Right cardiac atrium (tissue), 5 donors: ENCODE measurements at regions not wholly inside any gene's neighbourhood (a gene's known extent, or its start where the extent isn't known, plus 50 kb on each side); places are given as distances from the start of the nearest gene placed in this dataset.
A peak's percentile ranks its signal among the peaks of the same experiment; 100 is the strongest.

Experiments used
- ATAC-seq, 2 donors: fragments of 200-7000 bp; cut with Tn5 transposase; one replicate each; pipeline versions ENCODE4 v1.8.0 to v1.9.1; 2020; ENCODE audit warnings: moderate library complexity in 2 of 2, mild to moderate bottlenecking in 1 of 2
- DNase-seq, 3 donors: peaks; one replicate each; pipeline ENCODE4 v3.0.0-alpha.2; 2020
- H3K27ac ChIP-seq: one replicate; pipeline ENCODE4 v1.5.1; 2013; ENCODE audit warnings: mild to moderate bottlenecking, low read length, control low read depth, moderate library complexity
- H3K27me3 ChIP-seq: one replicate; pipeline ENCODE4 v1.6.1; 2013; ENCODE audit not compliant: control insufficient read depth, insufficient read depth
- H3K4me1 ChIP-seq: one replicate; pipeline ENCODE4 v1.6.1; 2013; ENCODE audit warnings: low read length; ENCODE audit not compliant: control insufficient read depth, insufficient read depth
- H3K4me3 ChIP-seq: one replicate; pipeline ENCODE4 v1.5.1; 2013; ENCODE audit warnings: low read length, control low read depth
- H3K9me3 ChIP-seq: one replicate; pipeline ENCODE4 v1.6.1; 2013; ENCODE audit warnings: low read length; ENCODE audit not compliant: control insufficient read depth
- WGBS: extraction: QIAGEN DNeasy Blood & Tissue Kit; methylation state at CpG from one replicate; pipeline ENCODE4 v1.1.7; 2013; 5-methylcytosine and 5-hydroxymethylcytosine counted together
- intact Hi-C, 4 donors: fragments of 100-400 bp; cut with DNase I; formaldehyde crosslinking; loops; one replicate each; pipeline versions ENCODE4 v1.11.0 to v1.14.0; 2022 to 2023
- donor health status: healthy with polysubstance abuse.
- donor health status: DM: no; HTN: yes; CAD: no.
- donor health status: DM: no; HTN: no; CAD: no.
- donor health status: DM: no; HTN: yes; CAD: no; lungs with severe emphysema.
- donor health status: DM: yes; HTN: yes; CAD: no.

GRCh38 chr19:28039677-28040381, 1173.1 kb downstream of the UQCRFS1 start:
- Histone ChIP-seq H3K9me3 (no peaks in the 10 kb centered on the region), H3K27ac (no peak overlapping the region), H3K27me3 (no peaks in the 10 kb centered on the region), H3K4me3 (no peak overlapping the region), H3K4me1 (no peaks in the 10 kb centered on the region)
- WGBS, result 79% methylated on average over 4 of the region's 4 CpGs
- ATAC-seq (no peak), DNase-seq (peak in 1 of 3 donors; percentile 12)
- intact Hi-C loops, result no loop called here

GRCh38 chr19:28037186-28037585, 1175.8 kb downstream of the UQCRFS1 start:
- intact Hi-C loops, result no loop called here
- H3K27me3 ChIP-seq, result no peaks in the 10 kb centered on the region
- H3K27ac ChIP-seq, result no peak overlapping the region
- DNase-seq (no peak), ATAC-seq (no peak)
- no peak overlapping the region for H3K4me3 ChIP-seq
- no peaks in the 10 kb centered on the region for H3K4me1 ChIP-seq
- WGBS, result 56% methylated on average over 4 of the region's 4 CpGs
- H3K9me3 ChIP-seq, result no peaks in the 10 kb centered on the region

- no peaks in the 10 kb centered on the region for H3K4me1 ChIP-seq
- H3K4me3 ChIP-seq, result no peak overlapping the region
- no peaks in the 10 kb centered on the region for H3K27me3 ChIP-seq
- ATAC-seq (no peak), DNase-seq (no peak)
- intact Hi-C loops, result no loop called here
- H3K9me3 ChIP-seq, result no peaks in the 10 kb centered on the region
- no peak overlapping the region for H3K27ac ChIP-seq
- 41% methylated on average over 1 of the region's 1 CpG for WGBS
Observed at GRCh38 chr19:28036486-28036885, 1176.5 kb downstream of the UQCRFS1 start.

- DNase-seq, result no peak
- WGBS, result 41% methylated on average over 5 of the region's 5 CpGs
- intact Hi-C loops, result no loop called here
- no peak overlapping the region for H3K27ac ChIP-seq
- H3K27me3 ChIP-seq, result no peaks in the 10 kb centered on the region
- H3K4me3 ChIP-seq, result no peak overlapping the region
- H3K4me1 ChIP-seq, result no peaks in the 10 kb centered on the region
- H3K9me3 ChIP-seq, result no peaks in the 10 kb centered on the region
- no peak for ATAC-seq
Observed at GRCh38 chr19:28034936-28035335, 1178.0 kb downstream of the UQCRFS1 start.

- no peaks in the 10 kb centered on the region for H3K27me3 ChIP-seq
- intact Hi-C loops, result no loop called here
- DNase-seq (no peak), ATAC-seq (no peak)
- WGBS, result 29% methylated on average over 3 of the region's 3 CpGs
- no peaks in the 10 kb centered on the region for H3K9me3 ChIP-seq
- H3K27ac ChIP-seq, result no peak overlapping the region
- H3K4me3 ChIP-seq, result no peak overlapping the region
- no peaks in the 10 kb centered on the region for H3K4me1 ChIP-seq
Observed at GRCh38 chr19:28028881-28029444, 1184.0 kb downstream of the UQCRFS1 start.

- intact Hi-C loops, result no loop called here
- H3K27me3 ChIP-seq, result no peaks in the 10 kb centered on the region
- no peaks in the 10 kb centered on the region for H3K9me3 ChIP-seq
- 40% methylated on average over 2 of the region's 2 CpGs for WGBS
- H3K27ac ChIP-seq, result no peak overlapping the region
- DNase-seq (no peak), ATAC-seq (no peak)
- H3K4me1 ChIP-seq, result no peaks in the 10 kb centered on the region
- no peak overlapping the region for H3K4me3 ChIP-seq
Observed at GRCh38 chr19:28027116-28027515, 1185.8 kb downstream of the UQCRFS1 start.

- H3K4me3 ChIP-seq, result no peak overlapping the region
- WGBS, result 51% methylated on average over 3 of the region's 3 CpGs
Observed at GRCh38 chr19:28026636-28027035, 1186.3 kb downstream of the UQCRFS1 start.

GRCh38 chr19:28024920-28025319, 1188.0 kb downstream of the UQCRFS1 start:
- intact Hi-C loops, result no loop called here
- 79% methylated on average over 3 of the region's 3 CpGs for WGBS
- DNase-seq (no peak), ATAC-seq (no peak)
- Histone ChIP-seq H3K9me3 (no peaks in the 10 kb centered on the region), H3K27ac (no peak overlapping the region), H3K27me3 (no peaks in the 10 kb centered on the region), H3K4me1 (no peaks in the 10 kb centered on the region), H3K4me3 (no peak overlapping the region)

More at GRCh38 chr19:28026636-28027035, 1186.3 kb downstream of the UQCRFS1 start:
- intact Hi-C loops, result no loop called here
- Histone ChIP-seq H3K4me1 (no peaks in the 10 kb centered on the region), H3K9me3 (no peaks in the 10 kb centered on the region), H3K27me3 (no peaks in the 10 kb centered on the region), H3K27ac (no peak overlapping the region)
- ATAC-seq, result no peak
- DNase-seq, result no peak

- H3K27ac ChIP-seq, result no peak overlapping the region
- no peak overlapping the region for H3K4me3 ChIP-seq
- WGBS, result 55% methylated on average over 5 of the region's 5 CpGs
- no peak for DNase-seq
- intact Hi-C loops, result no loop called here
- H3K27me3 ChIP-seq, result no peaks in the 10 kb centered on the region
- no peak for ATAC-seq
- no peaks in the 10 kb centered on the region for H3K4me1 ChIP-seq
- H3K9me3 ChIP-seq, result no peaks in the 10 kb centered on the region
Observed at GRCh38 chr19:28023064-28023463, 1189.9 kb downstream of the UQCRFS1 start.

- intact Hi-C loops, result no loop called here
- Histone ChIP-seq H3K4me1 (no peaks in the 10 kb centered on the region), H3K4me3 (no peak overlapping the region), H3K9me3 (no peaks in the 10 kb centered on the region), H3K27ac (no peak overlapping the region), H3K27me3 (no peaks in the 10 kb centered on the region)
- no peak for DNase-seq
- 84% methylated on average over 7 of the region's 7 CpGs for WGBS
- no peak for ATAC-seq
Observed at GRCh38 chr19:28022506-28022905, 1190.4 kb downstream of the UQCRFS1 start.

- intact Hi-C loops, result no loop called here
- whole genome bisulfite sequencing, result 70% methylated on average over 8 of the region's 8 CpGs
- Histone ChIP-seq H3K27ac (no peak overlapping the region), H3K4me3 (no peak overlapping the region), H3K9me3 (no peaks in the 10 kb centered on the region), H3K4me1 (no peaks in the 10 kb centered on the region), H3K27me3 (no peaks in the 10 kb centered on the region)
- ATAC-seq (no peak), DNase-seq (no peak)
Observed at GRCh38 chr19:28021259-28022185, 1191.4 kb downstream of the UQCRFS1 start.
